WTC11 (cell line): ENCODE measurements at regions not wholly inside any gene's neighbourhood (a gene's known extent, or its start where the extent isn't known, plus 50 kb on each side); places are given as distances from the start of the nearest gene placed in this dataset.

Experiments used
- CTCF ChIP-seq: fragments of 200-600 bp; IDR thresholded peaks from 2 replicates; pipeline ENCODE4 v1.8.0; 2022; ENCODE audit warnings: antibody characterized with exemption
- GABPB1 ChIP-seq: sonication (generic); formaldehyde crosslinking; IDR thresholded peaks from 2 replicates; pipeline ENCODE4 v1.8.1; 2023; ENCODE audit warnings: mild to moderate bottlenecking, missing genetic modification reagents
- NR2C2 ChIP-seq: sonication (generic); formaldehyde crosslinking; IDR thresholded peaks from 2 replicates; pipeline ENCODE4 v1.8.0; 2022; ENCODE audit warnings: mild to moderate bottlenecking, missing genetic modification reagents
- USF1 ChIP-seq: sonication (generic); formaldehyde crosslinking; IDR thresholded peaks from 2 replicates; pipeline ENCODE4 v1.8.0; 2022; ENCODE audit warnings: mild to moderate bottlenecking, missing genetic modification reagents
- USF2 ChIP-seq: sonication (generic); formaldehyde crosslinking; IDR thresholded peaks from 2 replicates; pipeline ENCODE4 v1.8.1; 2023; ENCODE audit warnings: mild to moderate bottlenecking, missing genetic modification reagents, moderate library complexity
- ZBTB43 ChIP-seq: sonication (generic); formaldehyde crosslinking; IDR thresholded peaks from 2 replicates; pipeline ENCODE4 v1.8.1; 2023; ENCODE audit warnings: mild to moderate bottlenecking, missing genetic modification reagents
- ZNF232 ChIP-seq: sonication (generic); formaldehyde crosslinking; IDR thresholded peaks from 2 replicates; pipeline ENCODE4 v1.8.0; 2022; ENCODE audit warnings: mild to moderate bottlenecking, missing genetic modification reagents

GRCh38 chr4:166458756-166459155 lies 585.7 kb downstream of the TLL1 start:
- TF ChIP-seq GABPB1 (no peak), CTCF (no peak), ZBTB43 (CRISPR knock-in tag) (no peak), USF2 (CRISPR knock-in tag) (no peak), USF1 (CRISPR knock-in tag) (no peak), ZNF232 (CRISPR knock-in tag) (no peak), NR2C2 (no peak)
